ENCODE measurements at regions not wholly inside any gene's neighbourhood (a gene's known extent, or its start where the extent isn't known, plus 50 kb on each side); places are given as distances from the start of the nearest gene placed in this dataset.

GRCh38 chr14:28536889-28537288, 229.7 kb upstream of the FOXG1 start:
- Mint-ChIP-seq H3K4me3 (ENCODE audit: unreplicated experiment) (no peak overlapping the region), H3K27ac (ENCODE audit: unreplicated experiment) (no peak overlapping the region), H3K36me3 (ENCODE audit: unreplicated experiment) (no peaks in the 10 kb centered on the region), H3K4me1 (ENCODE audit: unreplicated experiment) (no peaks in the 10 kb centered on the region), H3K9me3 (ENCODE audit: unreplicated experiment) (peaks cover 14% of the 10 kb centered on the region), H3K27me3 (ENCODE audit: unreplicated experiment) (peaks cover 40% of the 10 kb centered on the region)
- TF ChIP-seq, protein P1, sequence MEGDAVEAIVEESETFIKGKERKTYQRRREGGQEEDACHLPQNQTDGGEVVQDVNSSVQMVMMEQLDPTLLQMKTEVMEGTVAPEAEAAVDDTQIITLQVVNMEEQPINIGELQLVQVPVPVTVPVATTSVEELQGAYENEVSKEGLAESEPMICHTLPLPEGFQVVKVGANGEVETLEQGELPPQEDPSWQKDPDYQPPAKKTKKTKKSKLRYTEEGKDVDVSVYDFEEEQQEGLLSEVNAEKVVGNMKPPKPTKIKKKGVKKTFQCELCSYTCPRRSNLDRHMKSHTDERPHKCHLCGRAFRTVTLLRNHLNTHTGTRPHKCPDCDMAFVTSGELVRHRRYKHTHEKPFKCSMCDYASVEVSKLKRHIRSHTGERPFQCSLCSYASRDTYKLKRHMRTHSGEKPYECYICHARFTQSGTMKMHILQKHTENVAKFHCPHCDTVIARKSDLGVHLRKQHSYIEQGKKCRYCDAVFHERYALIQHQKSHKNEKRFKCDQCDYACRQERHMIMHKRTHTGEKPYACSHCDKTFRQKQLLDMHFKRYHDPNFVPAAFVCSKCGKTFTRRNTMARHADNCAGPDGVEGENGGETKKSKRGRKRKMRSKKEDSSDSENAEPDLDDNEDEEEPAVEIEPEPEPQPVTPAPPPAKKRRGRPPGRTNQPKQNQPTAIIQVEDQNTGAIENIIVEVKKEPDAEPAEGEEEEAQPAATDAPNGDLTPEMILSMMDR (IDR thresholded peaks at IDR 0.05) = no peak
- no peak for DNase-seq (ENCODE audit: extremely low spot score, unreplicated experiment)

GRCh38 chr14:28542040-28542439, 224.5 kb upstream of the FOXG1 start:
- TF ChIP-seq, protein P1 (IDR thresholded peaks at IDR 0.05) = no peak
- no peak for DNase-seq (ENCODE audit: extremely low spot score, unreplicated experiment)
- H3K4me3 Mint-ChIP-seq (ENCODE audit: unreplicated experiment) = no peak overlapping the region
- no peak overlapping the region for H3K27ac Mint-ChIP-seq (ENCODE audit: unreplicated experiment)
- H3K27me3 Mint-ChIP-seq (ENCODE audit: unreplicated experiment) = peaks cover 9% of the 10 kb centered on the region
- peaks cover 8% of the 10 kb centered on the region for H3K9me3 Mint-ChIP-seq (ENCODE audit: unreplicated experiment)
- H3K36me3 Mint-ChIP-seq (ENCODE audit: unreplicated experiment) = no peaks in the 10 kb centered on the region
- H3K4me1 Mint-ChIP-seq (ENCODE audit: unreplicated experiment) = no peaks in the 10 kb centered on the region

DNA sequence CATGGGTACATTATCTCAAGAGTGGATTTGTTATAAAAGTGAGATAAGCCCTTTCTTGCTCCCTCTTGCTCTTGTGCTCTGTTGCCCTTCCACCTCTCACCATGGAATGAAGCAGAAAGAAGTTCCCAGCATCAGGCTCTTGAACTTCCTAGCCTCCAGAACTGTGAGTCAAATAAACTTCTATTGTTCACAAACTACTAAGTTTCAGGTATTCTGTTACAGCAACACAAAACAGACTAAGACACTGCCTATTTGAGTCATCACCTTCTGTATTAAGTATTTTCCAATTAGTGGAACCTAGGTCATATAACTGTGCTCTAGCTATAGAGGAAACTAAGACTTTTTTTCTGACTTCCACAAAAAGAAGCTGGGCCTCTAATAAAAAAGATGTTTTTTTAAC, 201.2 kb upstream of the FOXG1 start:
- Mint-ChIP-seq H3K27ac (ENCODE audit: unreplicated experiment) (no peak overlapping the region), H3K9me3 (ENCODE audit: unreplicated experiment) (no peaks in the 10 kb centered on the region), H3K27me3 (ENCODE audit: unreplicated experiment) (peaks cover 3% of the 10 kb centered on the region), H3K4me3 (ENCODE audit: unreplicated experiment) (no peak overlapping the region), H3K36me3 (ENCODE audit: unreplicated experiment) (no peaks in the 10 kb centered on the region), H3K4me1 (ENCODE audit: unreplicated experiment) (peaks cover 5% of the 10 kb centered on the region)
- TF ChIP-seq, protein P1 (IDR thresholded peaks at IDR 0.05) = no peak
- no peak for DNase-seq (ENCODE audit: extremely low spot score, unreplicated experiment)

GRCh38 chr14:28570391-28570790, 196.2 kb upstream of the FOXG1 start:
- Mint-ChIP-seq H3K9me3 (ENCODE audit: unreplicated experiment) (peaks cover 18% of the 10 kb centered on the region), H3K4me3 (ENCODE audit: unreplicated experiment) (no peak overlapping the region), H3K4me1 (ENCODE audit: unreplicated experiment) (peaks cover 10% of the 10 kb centered on the region), H3K27me3 (ENCODE audit: unreplicated experiment) (no peaks in the 10 kb centered on the region), H3K36me3 (ENCODE audit: unreplicated experiment) (peaks cover 10% of the 10 kb centered on the region), H3K27ac (ENCODE audit: unreplicated experiment) (no peak overlapping the region)
- TF ChIP-seq, protein P1 (IDR thresholded peaks at IDR 0.05) = no peak
- DNase-seq (ENCODE audit: extremely low spot score, unreplicated experiment) = no peak

DNA sequence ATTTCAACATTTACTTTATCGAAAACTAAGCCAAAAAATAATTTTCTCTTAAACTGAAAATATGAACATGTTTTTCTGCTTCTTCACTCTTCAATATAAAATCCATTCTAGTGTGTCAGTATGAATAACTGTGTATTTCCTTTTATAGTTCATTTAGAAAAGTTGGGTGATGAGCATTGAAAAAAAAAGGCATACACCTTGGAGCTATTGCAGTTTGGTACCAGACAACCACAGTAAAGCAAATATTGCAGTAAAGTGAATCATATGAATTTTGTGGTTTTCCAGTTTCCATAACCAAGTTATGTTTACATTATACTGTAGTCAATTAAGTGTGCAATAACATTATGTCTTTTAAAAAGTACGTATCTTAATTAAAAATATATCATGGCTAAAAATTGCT, 195.0 kb upstream of the FOXG1 start:
- H3K27ac Mint-ChIP-seq (ENCODE audit: unreplicated experiment) = no peak overlapping the region
- peaks cover 18% of the 10 kb centered on the region for H3K9me3 Mint-ChIP-seq (ENCODE audit: unreplicated experiment)
- peaks cover 10% of the 10 kb centered on the region for H3K36me3 Mint-ChIP-seq (ENCODE audit: unreplicated experiment)
- H3K4me3 Mint-ChIP-seq (ENCODE audit: unreplicated experiment) = no peak overlapping the region
- peaks cover 15% of the 10 kb centered on the region for H3K4me1 Mint-ChIP-seq (ENCODE audit: unreplicated experiment)
- DNase-seq (ENCODE audit: extremely low spot score, unreplicated experiment) = no peak
- TF ChIP-seq, protein P1 (IDR thresholded peaks at IDR 0.05) = no peak
- H3K27me3 Mint-ChIP-seq (ENCODE audit: unreplicated experiment) = no peaks in the 10 kb centered on the region

All from osteocyte (in vitro differentiated cells).